Pancreas (tissue), 10 donors: ENCODE measurements at regions not wholly inside any gene's neighbourhood (a gene's known extent, or its start where the extent isn't known, plus 50 kb on each side); places are given as distances from the start of the nearest gene placed in this dataset.

Experiments used
- ATAC-seq, 4 donors: fragments of 200-7000 bp; cut with Tn5 transposase; one replicate each; pipeline versions ENCODE4 v1.8.0 to v1.9.1; 2020; ENCODE audit warnings: mild to moderate bottlenecking in 4 of 4, moderate library complexity in 4 of 4
- DNase-seq, 6 donors: peaks; one replicate each; pipeline ENCODE4 v3.0.0-alpha.2; 2020
- FAIRE-seq: peaks from 2 replicates; lab custom pipeline; 2012; peaks lifted over from hg19 to GRCh38; lab: Jason Lieb, UNC
- H3K27ac ChIP-seq, 4 donors: fragments of 200-600 bp; sonication (generic); 1 replicate in 3 of 4; 2 replicates in 1 of 4; pipeline versions ENCODE4 v1.5.0 to v1.8.0; 2020
- H3K27me3 ChIP-seq, 4 donors: fragments of 200-600 bp; one replicate each; pipeline ENCODE4 v1.8.0; 2021
- H3K36me3 ChIP-seq, 3 donors: fragments of 200-600 bp; sonication (generic) in 1 of 3; one replicate each; pipeline versions ENCODE4 v1.5.0 to v1.8.0; 2020 to 2021
- H3K4me1 ChIP-seq, 3 donors: fragments of 200-600 bp; one replicate each; pipeline ENCODE4 v1.8.0; 2021
- H3K4me3 ChIP-seq, 4 donors: fragments of 200-600 bp; sonication (generic) in 2 of 4; one replicate each; pipeline versions ENCODE4 v1.5.0 to v1.8.0; 2020 to 2021
- H3K9me3 ChIP-seq, 4 donors: fragments of 200-600 bp; one replicate each; pipeline ENCODE4 v1.8.0; 2021
- CTCF ChIP-seq, 4 donors: fragments of 200-600 bp; sonication (generic) in 3 of 4; IDR thresholded peaks; one replicate each; pipeline versions ENCODE4 v1.5.0 to v1.8.0; 2021; ENCODE audit warnings: antibody characterized with exemption in 4 of 4
- WGBS, 2 donors: extraction: QIAGEN DNeasy Blood & Tissue Kit; methylation state at CpG; one replicate each; pipeline ENCODE4 v1.1.7; 2013; 5-methylcytosine and 5-hydroxymethylcytosine counted together
- intact Hi-C, 3 donors: fragments of 100-400 bp; cut with DNase I; formaldehyde crosslinking; loops; one replicate each; pipeline versions ENCODE4 v1.11.1 to v1.14.2; 2022
- donor health status: healthy with polysubstance abuse.
- donor health status: DM: no; HTN: no; CAD: no; lungs with moderate emphysema.
- donor health status: DM: no; HTN: no; CAD: no.
- donor health status: control.
- donor health status: control.
- donor health status: Bipolar disorder and iron deficiency.
- donor health status: DM: yes; HTN: yes; CAD: no.
- donor health status: DM: no; HTN: no; CAD: no.
- donor health status: DM: no; HTN: no; CAD: no.
- donor health status: DM: yes; HTN: yes; CAD: no.

- intact Hi-C loops: no loop called here
- no peak for FAIRE-seq
- no peak overlapping the region for H3K27ac ChIP-seq
- peaks cover 0 to 4% (median 3%) of the 10 kb centered on the region in 3 donors for H3K4me1 ChIP-seq
- H3K36me3 ChIP-seq: no peaks in the 10 kb centered on the region
- 90 to 95% methylated on average over 9 of the region's 9 CpGs for WGBS, 2 donors
- no peak for TF ChIP-seq CTCF (IDR thresholded peaks at IDR 0.05)
- H3K4me3 ChIP-seq: no peak overlapping the region
- ATAC-seq: no peak
- no peaks in the 10 kb centered on the region for H3K9me3 ChIP-seq
- no peaks in the 10 kb centered on the region for H3K27me3 ChIP-seq
- DNase-seq: no peak
Observed at GRCh38 chr6:105487040-105487790, 84.3 kb upstream of the PREP start.

GRCh38 chr6:105485456-105485855 lies 82.6 kb upstream of the PREP start:
- WGBS, 2 donors: 47 to 52% methylated on average over 5 of the region's 5 CpGs
- H3K27me3 ChIP-seq: no peaks in the 10 kb centered on the region
- H3K4me3 ChIP-seq: no peak overlapping the region
- H3K36me3 ChIP-seq: no peaks in the 10 kb centered on the region
- ATAC-seq: no peak
- no peak for DNase-seq
- no peak for FAIRE-seq
- no peaks in the 10 kb centered on the region for H3K9me3 ChIP-seq
- intact Hi-C loops: no loop called here
- H3K4me1 ChIP-seq: peaks cover 0 to 4% (median 3%) of the 10 kb centered on the region in 3 donors
- no peak overlapping the region for H3K27ac ChIP-seq
- no peak for TF ChIP-seq CTCF (IDR thresholded peaks at IDR 0.05)

- peak; percentile 60 to 85 (median 82) for ATAC-seq
- H3K4me1 ChIP-seq: peaks cover 0 to 4% (median 3%) of the 10 kb centered on the region in 3 donors
- H3K9me3 ChIP-seq: no peaks in the 10 kb centered on the region
- DNase-seq: no peak
- H3K27ac ChIP-seq: no peak overlapping the region
- H3K4me3 ChIP-seq: no peak overlapping the region
- no peaks in the 10 kb centered on the region for H3K36me3 ChIP-seq
- H3K27me3 ChIP-seq: no peaks in the 10 kb centered on the region
- intact Hi-C loops: no loop called here
- WGBS, 2 donors: 24 to 25% methylated on average over 12 of the region's 12 CpGs
- peak; percentile 15 to 72 (median 63) for TF ChIP-seq CTCF (IDR thresholded peaks at IDR 0.05)
- peak; percentile 86 for FAIRE-seq
Observed at GRCh38 chr6:105484238-105485161, 81.6 kb upstream of the PREP start.

- H3K27ac ChIP-seq: no peak overlapping the region
- H3K4me3 ChIP-seq: no peak overlapping the region
- DNase-seq: no peak
- TF ChIP-seq CTCF (IDR thresholded peaks at IDR 0.05): no peak
- peaks cover 0 to 4% (median 3%) of the 10 kb centered on the region in 3 donors for H3K4me1 ChIP-seq
- intact Hi-C loops: no loop called here
- no peaks in the 10 kb centered on the region for H3K36me3 ChIP-seq
- no peak for FAIRE-seq
- H3K27me3 ChIP-seq: no peaks in the 10 kb centered on the region
- WGBS, 2 donors: 5 to 9% methylated on average over 4 of the region's 4 CpGs
- H3K9me3 ChIP-seq: no peaks in the 10 kb centered on the region
- ATAC-seq: peak in 1 of 4 donors; percentile 42
Observed at GRCh38 chr6:105483492-105483891, 80.6 kb upstream of the PREP start.
